Neural progenitor cell (in vitro differentiated cells): ENCODE measurements at regions not wholly inside any gene's neighbourhood (a gene's known extent, or its start where the extent isn't known, plus 50 kb on each side); places are given as distances from the start of the nearest gene placed in this dataset.

Experiments
- DNase-seq: peaks from one replicate; pipeline ENCODE4 v3.0.0-alpha.2; 2016; ENCODE audit warnings: low spot score
- H2AFZ ChIP-seq: fragments of 200-600 bp; sonication (generic); replicated peaks from 2 replicates; pipeline ENCODE4 v1.6.1; 2016; ENCODE audit warnings: antibody characterized with exemption
- H3F3A ChIP-seq: fragments of 200-600 bp; sonication (generic); 2 replicates; pipeline ENCODE4 v1.6.1; 2016; ENCODE audit warnings: antibody characterized with exemption, low read depth
- H3K27ac ChIP-seq: fragments of 200-600 bp; sonication (generic); 2 replicates; pipeline ENCODE4 v1.5.1; 2016; ENCODE audit warnings: mild to moderate bottlenecking
- H3K27me3 ChIP-seq: fragments of 200-600 bp; sonication (generic); 2 replicates; pipeline ENCODE4 v1.6.1; 2016; ENCODE audit warnings: mild to moderate bottlenecking, moderate library complexity
- H3K36me3 ChIP-seq: fragments of 200-600 bp; sonication (generic); 2 replicates; pipeline ENCODE4 v1.5.1; 2016
- H3K4me1 ChIP-seq: fragments of 200-600 bp; sonication (generic); 2 replicates; pipeline ENCODE4 v1.6.1; 2016; ENCODE audit warnings: mixed run types
- H3K4me2 ChIP-seq: fragments of 200-600 bp; sonication (generic); 2 replicates; pipeline ENCODE4 v1.6.1; 2016
- H3K4me3 ChIP-seq: fragments of 200-600 bp; sonication (generic); 2 replicates; pipeline ENCODE4 v1.5.1; 2016
- H3K79me2 ChIP-seq: fragments of 200-600 bp; sonication (generic); 2 replicates; pipeline ENCODE4 v1.6.1; 2016; ENCODE audit warnings: low read depth
- H3K9ac ChIP-seq: fragments of 200-600 bp; sonication (generic); 2 replicates; pipeline ENCODE4 v1.6.1; 2016
- H3K9me3 ChIP-seq: fragments of 200-600 bp; sonication (generic); 2 replicates; pipeline ENCODE4 v1.5.1; 2016; ENCODE audit warnings: low read depth
- H4K20me1 ChIP-seq: fragments of 200-600 bp; sonication (generic); 2 replicates; pipeline ENCODE4 v1.6.1; 2016; ENCODE audit warnings: low read depth
- H3K27ac Mint-ChIP-seq: 3 replicates; pipeline ENCODE4 v1.8.0; 2021; ENCODE audit warnings: mixed read lengths
- H3K27me3 Mint-ChIP-seq: 2 replicates; pipeline ENCODE4 v1.8.0; 2022; ENCODE audit warnings: low read depth, mild to moderate bottlenecking, inconsistent platforms, moderate library complexity, mixed read lengths; ENCODE audit not compliant: insufficient read depth
- H3K36me3 Mint-ChIP-seq: 3 replicates; pipeline ENCODE4 v1.8.0; 2021; ENCODE audit warnings: mixed read lengths
- H3K4me1 Mint-ChIP-seq: 3 replicates; pipeline ENCODE4 v1.8.0; 2021; ENCODE audit warnings: mixed read lengths
- H3K4me3 Mint-ChIP-seq: 3 replicates; pipeline ENCODE4 v1.8.0; 2021; ENCODE audit warnings: mild to moderate bottlenecking, moderate library complexity, mixed read lengths
- H3K9me3 Mint-ChIP-seq: 3 replicates; pipeline ENCODE4 v1.8.0; 2020; ENCODE audit warnings: mixed read lengths
- CTCF ChIP-seq: fragments of 200-600 bp; sonication (generic); IDR thresholded peaks from 2 replicates; pipeline ENCODE4 v1.5.1; 2017; ENCODE audit warnings: antibody characterized with exemption, mild to moderate bottlenecking
- EZH2 ChIP-seq: fragments of 200-600 bp; sonication (generic); IDR thresholded peaks from 2 replicates; pipeline ENCODE4 v1.6.1; 2017; ENCODE audit warnings: antibody characterized with exemption, mild to moderate bottlenecking, moderate library complexity
- EZH2phosphoT487 ChIP-seq: fragments of 200-600 bp; sonication (generic); IDR thresholded peaks from 2 replicates; pipeline ENCODE4 v1.6.1; 2017; ENCODE audit warnings: antibody characterized with exemption

- peaks cover 3% of the 10 kb centered on the region for H3K36me3 Mint-ChIP-seq
- no peaks in the 10 kb centered on the region for H3K4me1 Mint-ChIP-seq
- H3K4me3 ChIP-seq: no peak overlapping the region
- no peak overlapping the region for H3K9ac ChIP-seq
- no peak for DNase-seq
- no peak overlapping the region for H3K27ac Mint-ChIP-seq
- no peaks in the 10 kb centered on the region for H3K36me3 ChIP-seq
- H3F3A ChIP-seq: no peaks in the 10 kb centered on the region
- no peak for TF ChIP-seq CTCF
- no peak for TF ChIP-seq EZH2
- TF ChIP-seq EZH2phosphoT487: no peak
- H3K27me3 Mint-ChIP-seq: no peaks in the 10 kb centered on the region
- H3K27ac ChIP-seq: no peak overlapping the region
- H3K4me2 ChIP-seq: no peak overlapping the region
- no peaks in the 10 kb centered on the region for H3K9me3 ChIP-seq
- H4K20me1 ChIP-seq: no peaks in the 10 kb centered on the region
- peaks cover 9% of the 10 kb centered on the region for H3K27me3 ChIP-seq
- H3K4me3 Mint-ChIP-seq: no peak overlapping the region
- no peaks in the 10 kb centered on the region for H3K79me2 ChIP-seq
- no peak overlapping the region for H2AFZ ChIP-seq
- no peaks in the 10 kb centered on the region for H3K4me1 ChIP-seq
- H3K9me3 Mint-ChIP-seq: peaks cover 12% of the 10 kb centered on the region
Measured at GRCh38 chr9:68619636-68620035, 79.0 kb upstream of the TMEM252 start.

GRCh38 chr9:68625559-68625958 lies 79.5 kb upstream of the PIP5K1B start:
- no peaks in the 10 kb centered on the region for H3F3A ChIP-seq
- peaks cover 17% of the 10 kb centered on the region for H3K27me3 ChIP-seq
- no peaks in the 10 kb centered on the region for H3K36me3 Mint-ChIP-seq
- H3K4me3 ChIP-seq: no peak overlapping the region
- no peak overlapping the region for H3K9ac ChIP-seq
- no peaks in the 10 kb centered on the region for H3K4me1 ChIP-seq
- no peak overlapping the region for H3K4me3 Mint-ChIP-seq
- no peaks in the 10 kb centered on the region for H4K20me1 ChIP-seq
- H3K27ac Mint-ChIP-seq: no peak overlapping the region
- H3K4me1 Mint-ChIP-seq: peaks cover 9% of the 10 kb centered on the region
- no peak overlapping the region for H3K27ac ChIP-seq
- no peak for DNase-seq
- H3K9me3 ChIP-seq: no peaks in the 10 kb centered on the region
- no peaks in the 10 kb centered on the region for H3K36me3 ChIP-seq
- no peaks in the 10 kb centered on the region for H3K27me3 Mint-ChIP-seq
- no peak overlapping the region for H3K4me2 ChIP-seq
- H3K79me2 ChIP-seq: no peaks in the 10 kb centered on the region
- TF ChIP-seq EZH2phosphoT487 (no peak), CTCF (no peak), EZH2 (no peak)
- H3K9me3 Mint-ChIP-seq: no peaks in the 10 kb centered on the region
- H2AFZ ChIP-seq: no peak overlapping the region

GRCh38 chr9:68626526-68626925 lies 78.5 kb upstream of the PIP5K1B start:
- Mint-ChIP-seq H3K4me1 (peaks cover 9% of the 10 kb centered on the region), H3K4me3 (no peak overlapping the region), H3K9me3 (no peaks in the 10 kb centered on the region), H3K27me3 (no peaks in the 10 kb centered on the region), H3K27ac (no peak overlapping the region), H3K36me3 (no peaks in the 10 kb centered on the region)
- H3K79me2 ChIP-seq: no peaks in the 10 kb centered on the region
- no peak overlapping the region for H3K4me2 ChIP-seq
- H3K4me3 ChIP-seq: no peak overlapping the region
- no peak overlapping the region for H2AFZ ChIP-seq
- H3K27me3 ChIP-seq: peaks cover 17% of the 10 kb centered on the region
- H3K4me1 ChIP-seq: no peaks in the 10 kb centered on the region
- no peak for TF ChIP-seq EZH2
- no peak for TF ChIP-seq CTCF
- TF ChIP-seq EZH2phosphoT487: no peak
- H4K20me1 ChIP-seq: no peaks in the 10 kb centered on the region
- H3K36me3 ChIP-seq: no peaks in the 10 kb centered on the region
- no peak overlapping the region for H3K9ac ChIP-seq
- H3K27ac ChIP-seq: no peak overlapping the region
- H3F3A ChIP-seq: no peaks in the 10 kb centered on the region
- DNase-seq: no peak
- H3K9me3 ChIP-seq: no peaks in the 10 kb centered on the region

GRCh38 chr9:68627104-68627503 lies 77.9 kb upstream of the PIP5K1B start:
- Histone ChIP-seq H3F3A (no peaks in the 10 kb centered on the region), H2AFZ (no peak overlapping the region), H3K79me2 (no peaks in the 10 kb centered on the region), H3K27ac (no peak overlapping the region), H3K4me1 (no peaks in the 10 kb centered on the region), H4K20me1 (no peaks in the 10 kb centered on the region), H3K4me2 (no peak overlapping the region), H3K4me3 (no peak overlapping the region), H3K36me3 (no peaks in the 10 kb centered on the region), H3K9ac (no peak overlapping the region), H3K9me3 (no peaks in the 10 kb centered on the region), H3K27me3 (peaks cover 17% of the 10 kb centered on the region)
- Mint-ChIP-seq H3K27ac (no peak overlapping the region), H3K4me3 (no peak overlapping the region), H3K9me3 (no peaks in the 10 kb centered on the region), H3K27me3 (no peaks in the 10 kb centered on the region), H3K4me1 (peaks cover 9% of the 10 kb centered on the region), H3K36me3 (no peaks in the 10 kb centered on the region)
- no peak for DNase-seq
- TF ChIP-seq EZH2phosphoT487: no peak
- TF ChIP-seq EZH2: no peak
- no peak for TF ChIP-seq CTCF
